Mononuclear cell (primary cell): ENCODE measurements at regions not wholly inside any gene's neighbourhood (a gene's known extent, or its start where the extent isn't known, plus 50 kb on each side); places are given as distances from the start of the nearest gene placed in this dataset.

Source experiments
- H3K27me3 ChIP-seq: 2 replicates; pipeline ENCODE4 v1.6.0; 2011; ENCODE audit warnings: low read length, control low read depth; ENCODE audit not compliant: insufficient read depth
- H3K4me1 ChIP-seq: 2 replicates; pipeline ENCODE4 v1.5.1; 2011; ENCODE audit warnings: mild to moderate bottlenecking, low read length, control low read depth; ENCODE audit not compliant: insufficient read depth
- H3K4me3 ChIP-seq: 2 replicates; pipeline ENCODE4 v1.5.1; 2011; ENCODE audit warnings: mild to moderate bottlenecking, low read length, moderate library complexity
- H3K9me3 ChIP-seq: 2 replicates; pipeline ENCODE4 v1.5.1; 2011; ENCODE audit warnings: low read depth, mild to moderate bottlenecking, control low read depth, low read length

- no peaks in the 10 kb centered on the region for H3K4me1 ChIP-seq
- H3K9me3 ChIP-seq = no peaks in the 10 kb centered on the region
- H3K27me3 ChIP-seq = peaks cover 12% of the 10 kb centered on the region
- no peak overlapping the region for H3K4me3 ChIP-seq
Measured at GRCh38 chr16:86304868-86305267, 205.5 kb upstream of the FOXF1 start.

- Histone ChIP-seq H3K27me3 (peaks cover 7% of the 10 kb centered on the region), H3K4me1 (no peaks in the 10 kb centered on the region), H3K4me3 (no peak overlapping the region), H3K9me3 (no peaks in the 10 kb centered on the region)
Measured at GRCh38 chr16:86305440-86305839, 204.9 kb upstream of the FOXF1 start.

- Histone ChIP-seq H3K4me1 (no peaks in the 10 kb centered on the region), H3K27me3 (peaks cover 2% of the 10 kb centered on the region), H3K9me3 (no peaks in the 10 kb centered on the region), H3K4me3 (no peak overlapping the region)
Measured at GRCh38 chr16:86306011-86306644, 204.2 kb upstream of the FOXF1 start.

- Histone ChIP-seq H3K4me3 (no peak overlapping the region), H3K4me1 (no peaks in the 10 kb centered on the region), H3K9me3 (no peaks in the 10 kb centered on the region), H3K27me3 (no peaks in the 10 kb centered on the region)
Measured at GRCh38 chr16:86306811-86307513, 203.4 kb upstream of the FOXF1 start.

- H3K9me3 ChIP-seq = no peaks in the 10 kb centered on the region
- H3K27me3 ChIP-seq = no peaks in the 10 kb centered on the region
Measured at GRCh38 chr16:86307514-86307903, 202.8 kb upstream of the FOXF1 start.

GRCh38 chr16:86308514-86308913, 201.8 kb upstream of the FOXF1 start:
- Histone ChIP-seq H3K4me1 (no peaks in the 10 kb centered on the region), H3K4me3 (no peak overlapping the region), H3K27me3 (no peaks in the 10 kb centered on the region), H3K9me3 (no peaks in the 10 kb centered on the region)

More at GRCh38 chr16:86307514-86307903, 202.8 kb upstream of the FOXF1 start:
- no peak overlapping the region for H3K4me3 ChIP-seq
- H3K4me1 ChIP-seq = no peaks in the 10 kb centered on the region

GRCh38 chr16:86313631-86314030, 196.7 kb upstream of the FOXF1 start:
- no peaks in the 10 kb centered on the region for H3K4me1 ChIP-seq
- H3K27me3 ChIP-seq = no peaks in the 10 kb centered on the region
- no peaks in the 10 kb centered on the region for H3K9me3 ChIP-seq
- no peak overlapping the region for H3K4me3 ChIP-seq

GRCh38 chr16:86314402-86315025, 195.8 kb upstream of the FOXF1 start:
- Histone ChIP-seq H3K4me1 (no peaks in the 10 kb centered on the region), H3K9me3 (no peaks in the 10 kb centered on the region), H3K4me3 (no peak overlapping the region), H3K27me3 (peaks cover 2% of the 10 kb centered on the region)

GRCh38 chr16:86316967-86317812, 193.1 kb upstream of the FOXF1 start:
- Histone ChIP-seq H3K27me3 (peaks cover 2% of the 10 kb centered on the region), H3K4me1 (no peaks in the 10 kb centered on the region), H3K9me3 (no peaks in the 10 kb centered on the region), H3K4me3 (no peak overlapping the region)

- Histone ChIP-seq H3K27me3 (peaks cover 2% of the 10 kb centered on the region), H3K9me3 (no peaks in the 10 kb centered on the region), H3K4me1 (no peaks in the 10 kb centered on the region), H3K4me3 (no peak overlapping the region)
Measured at GRCh38 chr16:86317813-86318650, 192.3 kb upstream of the FOXF1 start.

GRCh38 chr16:86319585-86320236, 190.6 kb upstream of the FOXF1 start:
- Histone ChIP-seq H3K9me3 (no peaks in the 10 kb centered on the region), H3K4me3 (no peak overlapping the region), H3K27me3 (peaks cover 2% of the 10 kb centered on the region), H3K4me1 (no peaks in the 10 kb centered on the region)

- no peak overlapping the region for H3K4me3 ChIP-seq
- H3K27me3 ChIP-seq = peaks cover 2% of the 10 kb centered on the region
- H3K9me3 ChIP-seq = no peaks in the 10 kb centered on the region
- no peaks in the 10 kb centered on the region for H3K4me1 ChIP-seq
Measured at GRCh38 chr16:86320237-86320595, 190.1 kb upstream of the FOXF1 start.

- Histone ChIP-seq H3K4me3 (no peak overlapping the region), H3K4me1 (no peaks in the 10 kb centered on the region), H3K27me3 (peaks cover 2% of the 10 kb centered on the region), H3K9me3 (no peaks in the 10 kb centered on the region)
Measured at GRCh38 chr16:86321491-86321890, 188.8 kb upstream of the FOXF1 start.

- Histone ChIP-seq H3K27me3 (peaks cover 2% of the 10 kb centered on the region), H3K4me1 (no peaks in the 10 kb centered on the region), H3K4me3 (no peak overlapping the region), H3K9me3 (no peaks in the 10 kb centered on the region)
Measured at GRCh38 chr16:86322283-86322682, 188.0 kb upstream of the FOXF1 start.
